HUES48 (cell line): ENCODE measurements at regions not wholly inside any gene's neighbourhood (a gene's known extent, or its start where the extent isn't known, plus 50 kb on each side); places are given as distances from the start of the nearest gene placed in this dataset.

Experiments used
- H3K27ac ChIP-seq: one replicate; pipeline ENCODE4 v1.7.0; 2013; ENCODE audit warnings: low read depth, low read length, inconsistent platforms
- H3K27me3 ChIP-seq: 2 replicates; pipeline ENCODE4 v1.6.1; 2013; ENCODE audit warnings: mild to moderate bottlenecking, low read length; ENCODE audit not compliant: control insufficient read depth, insufficient read depth
- H3K36me3 ChIP-seq: 2 replicates; pipeline ENCODE4 v1.6.1; 2013; ENCODE audit warnings: low read length; ENCODE audit not compliant: control insufficient read depth, insufficient read depth
- H3K4me1 ChIP-seq: 2 replicates; pipeline ENCODE4 v1.6.1; 2013; ENCODE audit warnings: mild to moderate bottlenecking, low read length; ENCODE audit not compliant: control insufficient read depth, insufficient read depth
- H3K4me3 ChIP-seq: 2 replicates; pipeline ENCODE4 v1.5.1; 2013; ENCODE audit warnings: mild to moderate bottlenecking, low read depth, low read length
- H3K9ac ChIP-seq: 2 replicates; pipeline ENCODE4 v1.6.1; 2013; ENCODE audit warnings: mild to moderate bottlenecking, low read depth, low read length, moderate library complexity
- H3K9me3 ChIP-seq: 2 replicates; pipeline ENCODE4 v1.6.1; 2013; ENCODE audit warnings: low read length; ENCODE audit not compliant: control insufficient read depth, insufficient read depth

GRCh38 chr9:16992138-16992537 is 121.7 kb upstream of the BNC2 start:
- H3K27ac ChIP-seq, result no peak overlapping the region
- H3K9ac ChIP-seq, result no peak overlapping the region
- H3K4me3 ChIP-seq, result no peak overlapping the region
- H3K36me3 ChIP-seq, result no peaks in the 10 kb centered on the region
- H3K9me3 ChIP-seq, result 0 out of 2 replicates have a peak, but pooled peaks cover 4% of the 10 kb centered on the region
- H3K4me1 ChIP-seq, result no peaks in the 10 kb centered on the region
- no peaks in the 10 kb centered on the region for H3K27me3 ChIP-seq

DNA sequence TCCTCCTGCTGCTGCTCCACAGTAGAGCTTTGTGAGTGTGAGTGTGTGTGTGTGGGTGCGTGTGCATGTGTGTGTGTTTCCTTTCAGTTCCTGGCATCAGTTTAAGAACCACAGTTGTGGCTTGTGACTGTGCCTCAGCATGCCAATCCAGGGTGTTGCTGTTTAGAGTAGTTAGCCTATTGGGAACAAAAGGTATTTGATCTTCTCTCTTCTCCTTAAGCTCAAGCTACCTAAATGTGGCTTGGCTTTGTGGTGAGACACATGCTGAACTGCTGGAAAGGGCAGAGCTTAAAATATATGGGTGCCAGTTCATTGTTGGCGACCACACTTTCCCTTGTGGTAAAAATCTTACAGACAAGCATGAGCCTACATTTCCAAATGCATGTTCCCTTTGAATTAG is 116.6 kb upstream of the BNC2 start:
- no peaks in the 10 kb centered on the region for H3K27me3 ChIP-seq
- H3K9ac ChIP-seq, result no peak overlapping the region
- H3K36me3 ChIP-seq, result no peaks in the 10 kb centered on the region
- H3K4me3 ChIP-seq, result no peak overlapping the region
- peaks cover 10% of the 10 kb centered on the region for H3K4me1 ChIP-seq
- H3K9me3 ChIP-seq, result no peaks in the 10 kb centered on the region
- no peak overlapping the region for H3K27ac ChIP-seq

GRCh38 chr9:16986556-16986955 is 116.1 kb upstream of the BNC2 start:
- H3K4me1 ChIP-seq, result peaks cover 10% of the 10 kb centered on the region
- no peaks in the 10 kb centered on the region for H3K9me3 ChIP-seq
- H3K4me3 ChIP-seq, result no peak overlapping the region
- no peaks in the 10 kb centered on the region for H3K27me3 ChIP-seq
- no peaks in the 10 kb centered on the region for H3K36me3 ChIP-seq
- no peak overlapping the region for H3K9ac ChIP-seq
- H3K27ac ChIP-seq, result no peak overlapping the region

DNA sequence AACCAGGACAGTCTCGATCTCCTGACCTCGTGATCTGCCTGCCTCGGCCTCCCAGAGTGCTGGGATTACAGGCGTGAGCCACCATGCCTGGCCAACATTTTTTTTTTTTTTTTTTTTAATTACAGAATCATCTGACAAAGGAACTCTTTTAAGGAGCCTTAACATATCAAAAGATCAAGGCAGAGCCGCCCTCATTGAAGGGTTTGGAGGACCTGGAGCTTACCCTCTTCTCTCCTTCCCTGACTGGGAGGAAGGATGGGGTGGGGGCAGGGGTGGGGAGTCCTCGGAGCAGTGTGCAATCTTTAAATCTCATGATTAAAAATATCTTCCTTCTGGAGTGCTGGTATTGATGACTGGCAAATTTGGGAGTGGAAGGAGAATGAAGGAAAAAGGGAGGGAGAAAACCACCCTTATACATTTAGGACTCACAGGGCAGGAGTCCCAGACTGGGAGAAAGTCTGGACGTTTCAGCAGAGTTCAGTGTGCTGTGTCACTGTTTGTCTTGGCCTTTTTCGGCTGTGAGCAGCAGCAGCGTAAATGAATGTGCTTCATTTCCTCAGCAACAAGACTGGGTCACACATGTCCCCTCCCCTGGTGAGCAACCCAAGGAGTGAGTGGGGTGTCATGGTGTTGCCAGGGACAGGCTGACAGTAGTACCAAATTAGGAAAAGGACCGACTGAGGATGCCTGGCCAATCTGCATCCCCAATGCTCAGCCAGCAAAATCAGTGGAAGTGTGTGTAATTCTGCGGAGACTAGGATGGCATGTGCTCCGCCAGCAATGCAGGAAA is 115.3 kb upstream of the BNC2 start:
- peaks cover 10% of the 10 kb centered on the region for H3K4me1 ChIP-seq
- no peak overlapping the region for H3K9ac ChIP-seq
- no peaks in the 10 kb centered on the region for H3K27me3 ChIP-seq
- H3K4me3 ChIP-seq, result no peak overlapping the region
- no peaks in the 10 kb centered on the region for H3K9me3 ChIP-seq
- H3K36me3 ChIP-seq, result no peaks in the 10 kb centered on the region
- H3K27ac ChIP-seq, result no peak overlapping the region

- Histone ChIP-seq H3K27me3 (no peaks in the 10 kb centered on the region), H3K9me3 (no peaks in the 10 kb centered on the region; the same call in 1 of the 2 replicates), H3K27ac (no peak overlapping the region), H3K36me3 (no peaks in the 10 kb centered on the region), H3K9ac (no peak overlapping the region), H3K4me3 (no peak overlapping the region), H3K4me1 (peaks cover 10% of the 10 kb centered on the region)
Measured at GRCh38 chr9:16982780-16983310, 112.4 kb upstream of the BNC2 start.

DNA sequence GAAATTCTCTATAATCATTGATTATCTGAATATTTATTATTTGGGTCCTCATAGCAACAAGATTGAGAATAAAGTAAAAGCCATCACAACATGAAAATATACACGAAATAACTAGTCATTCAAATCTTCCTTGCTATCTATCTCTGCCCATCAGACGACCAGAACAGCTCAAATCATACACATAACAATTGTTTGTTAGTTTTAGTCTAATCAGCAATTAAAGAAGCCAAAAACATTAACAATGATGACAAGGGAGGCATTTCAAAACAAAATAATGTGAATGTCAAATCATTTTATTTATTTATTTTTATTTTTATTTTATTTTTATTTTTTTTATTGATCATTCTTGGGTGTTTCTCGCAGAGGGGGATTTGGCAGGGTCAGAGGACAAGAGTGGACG is 106.0 kb upstream of the BNC2 start:
- no peak overlapping the region for H3K27ac ChIP-seq
- no peaks in the 10 kb centered on the region for H3K36me3 ChIP-seq
- no peaks in the 10 kb centered on the region for H3K4me1 ChIP-seq
- H3K9me3 ChIP-seq, result no peaks in the 10 kb centered on the region; the same call in 1 of the 2 replicates
- H3K4me3 ChIP-seq, result no peak overlapping the region
- no peaks in the 10 kb centered on the region for H3K27me3 ChIP-seq
- H3K9ac ChIP-seq, result no peak overlapping the region

DNA sequence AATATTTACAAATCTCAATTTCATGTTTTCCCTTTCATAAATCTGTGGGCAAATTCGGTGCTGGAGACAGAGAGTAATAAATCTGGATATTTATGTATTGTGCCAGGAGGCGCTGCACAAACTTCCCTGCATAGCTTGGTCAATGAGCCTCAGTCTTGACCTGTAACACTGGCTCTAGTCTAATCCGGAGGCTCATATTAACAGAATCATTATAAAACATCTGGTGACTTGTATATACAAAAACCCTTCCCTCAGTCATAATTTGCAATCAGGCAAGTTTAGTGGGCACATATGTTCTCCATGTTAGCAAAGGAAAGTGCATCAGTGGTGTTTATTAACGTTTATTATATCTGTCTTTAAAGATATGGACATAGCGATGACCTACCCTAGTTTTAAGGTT is 104.0 kb upstream of the BNC2 start:
- Histone ChIP-seq H3K9ac (no peak overlapping the region), H3K9me3 (no peaks in the 10 kb centered on the region; the same call in 1 of the 2 replicates), H3K27ac (no peak overlapping the region), H3K27me3 (no peaks in the 10 kb centered on the region), H3K36me3 (no peaks in the 10 kb centered on the region), H3K4me3 (no peak overlapping the region), H3K4me1 (no peaks in the 10 kb centered on the region)

DNA sequence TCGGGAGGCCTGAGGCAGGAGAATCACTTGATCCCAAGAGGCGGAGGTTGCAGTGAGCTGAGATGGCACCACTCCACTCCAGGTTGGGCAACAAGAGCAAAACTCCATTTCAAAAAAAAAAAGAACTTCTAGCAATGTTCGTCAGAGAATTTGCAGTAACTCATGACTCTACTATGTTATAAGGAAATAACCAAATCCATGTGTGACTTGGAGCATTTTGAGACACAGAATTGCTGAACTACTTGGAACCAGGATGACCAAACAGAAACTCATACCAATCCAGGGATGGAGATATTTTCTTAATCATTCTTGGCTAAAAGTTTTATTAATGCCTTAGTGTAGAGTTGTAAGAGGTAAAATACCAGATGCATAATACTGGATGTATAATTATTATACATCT is 99.9 kb upstream of the BNC2 start:
- no peak overlapping the region for H3K9ac ChIP-seq
- no peak overlapping the region for H3K4me3 ChIP-seq
- H3K36me3 ChIP-seq, result no peaks in the 10 kb centered on the region
- H3K27ac ChIP-seq, result no peak overlapping the region
- no peaks in the 10 kb centered on the region for H3K4me1 ChIP-seq
- no peaks in the 10 kb centered on the region for H3K27me3 ChIP-seq
- no peaks in the 10 kb centered on the region for H3K9me3 ChIP-seq

GRCh38 chr9:16964228-16964627 is 93.8 kb upstream of the BNC2 start:
- Histone ChIP-seq H3K27ac (no peak overlapping the region), H3K4me3 (no peak overlapping the region), H3K4me1 (no peaks in the 10 kb centered on the region), H3K9me3 (no peaks in the 10 kb centered on the region), H3K27me3 (no peaks in the 10 kb centered on the region), H3K36me3 (no peaks in the 10 kb centered on the region), H3K9ac (no peak overlapping the region)

DNA sequence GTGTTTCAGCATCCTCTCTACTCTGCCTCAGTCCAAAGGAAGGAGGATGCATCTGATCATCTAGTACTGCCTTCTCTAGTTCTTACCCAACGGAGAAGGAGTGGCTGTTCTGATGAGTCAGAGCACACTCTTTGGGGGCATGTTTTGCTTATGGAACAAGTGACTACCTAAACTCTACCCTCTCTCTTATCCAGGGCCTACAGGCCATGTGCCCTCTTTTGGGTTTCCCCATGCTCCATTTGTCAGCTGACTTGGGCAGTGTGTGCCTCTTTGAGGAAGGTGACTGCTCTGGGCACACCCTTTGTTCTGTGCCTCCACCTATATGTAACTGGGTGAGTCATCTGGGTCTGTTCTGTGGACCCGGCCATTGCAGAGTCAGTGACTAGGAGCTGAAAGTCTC is 89.6 kb upstream of the BNC2 start:
- no peak overlapping the region for H3K9ac ChIP-seq
- no peak overlapping the region for H3K4me3 ChIP-seq

GRCh38 chr9:16959391-16959790 is 88.9 kb upstream of the BNC2 start:
- Histone ChIP-seq H3K9me3 (no peaks in the 10 kb centered on the region), H3K9ac (no peak overlapping the region), H3K4me1 (no peaks in the 10 kb centered on the region), H3K27me3 (no peaks in the 10 kb centered on the region), H3K27ac (no peak overlapping the region), H3K36me3 (no peaks in the 10 kb centered on the region), H3K4me3 (no peak overlapping the region)

More for the DNA sequence above, 89.6 kb upstream of the BNC2 start:
- Histone ChIP-seq H3K27ac (no peak overlapping the region), H3K27me3 (no peaks in the 10 kb centered on the region), H3K9me3 (no peaks in the 10 kb centered on the region), H3K4me1 (no peaks in the 10 kb centered on the region), H3K36me3 (no peaks in the 10 kb centered on the region)
